ENCODE measurements at regions not wholly inside any gene's neighbourhood (a gene's known extent, or its start where the extent isn't known, plus 50 kb on each side); places are given as distances from the start of the nearest gene placed in this dataset.
A peak's percentile ranks its signal among the peaks of the same experiment; 100 is the strongest.
"Not testable (repeated sequence)": the region's sequence is repeated elsewhere in the genome, so short reads cannot be mapped to it uniquely, and the experiment has no call there.

DNA sequence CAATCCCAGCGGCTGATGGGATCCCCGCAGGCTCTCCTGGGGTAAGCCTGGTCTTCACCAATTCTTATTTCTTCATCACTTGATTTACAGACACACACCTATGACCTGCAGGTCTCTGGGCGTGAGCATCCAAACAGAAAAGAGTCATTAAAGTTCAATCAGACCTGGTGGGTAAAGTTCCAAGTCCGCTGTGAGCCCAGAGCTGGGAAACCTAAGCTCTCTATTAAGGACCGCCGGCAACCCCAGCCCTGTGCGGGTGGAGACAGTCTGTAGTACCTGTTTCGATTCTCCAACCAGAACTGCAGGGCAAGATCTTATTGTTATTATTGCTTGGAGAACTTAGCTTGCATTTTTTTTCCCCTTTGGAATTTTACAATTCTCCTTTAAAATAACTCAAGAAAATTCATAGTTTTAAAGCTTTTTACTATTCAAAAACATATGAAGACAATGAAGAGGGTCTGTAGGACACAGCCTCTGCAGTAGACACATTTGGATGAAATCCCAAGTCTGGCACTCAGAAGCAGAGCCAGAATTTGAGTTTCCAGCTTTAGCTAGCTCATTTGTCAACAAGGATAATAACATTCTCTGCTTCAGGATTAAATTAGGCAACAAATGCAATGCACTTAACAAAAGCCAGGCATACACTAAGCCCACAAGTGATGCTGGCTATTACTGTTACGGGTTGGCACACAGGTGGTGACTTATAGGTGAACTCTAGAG lies 376.4 kb downstream of the INSIG2 start:
- DNase-seq (ENCODE audit: low spot score): no peak

- no peak for DNase-seq (ENCODE audit: low spot score)
Measured at GRCh38 chr2:118464046-118464445, 375.8 kb downstream of the INSIG2 start.

GRCh38 chr2:118460425-118460824 lies 372.2 kb downstream of the INSIG2 start:
- no peak for DNase-seq (ENCODE audit: low spot score)

DNA sequence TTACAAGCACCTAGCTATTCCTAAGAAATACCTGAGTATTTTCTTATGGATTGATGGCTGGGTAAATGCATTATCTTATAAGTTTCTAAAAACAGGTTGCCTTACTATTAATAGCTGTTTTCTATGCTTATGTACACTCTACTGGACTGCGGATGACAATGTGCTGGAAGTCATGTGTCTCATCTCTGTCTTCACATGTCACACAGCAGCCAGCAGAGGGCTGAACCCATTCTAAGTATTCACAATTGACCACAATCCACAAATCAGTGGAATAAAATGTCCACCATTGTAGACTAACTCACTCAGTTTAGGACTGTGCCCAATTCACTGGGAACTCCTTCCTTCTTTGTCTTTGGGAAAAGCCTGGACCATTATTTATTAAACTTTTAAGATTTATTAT lies 371.2 kb downstream of the INSIG2 start:
- DNase-seq (ENCODE audit: low spot score): no peak

DNA sequence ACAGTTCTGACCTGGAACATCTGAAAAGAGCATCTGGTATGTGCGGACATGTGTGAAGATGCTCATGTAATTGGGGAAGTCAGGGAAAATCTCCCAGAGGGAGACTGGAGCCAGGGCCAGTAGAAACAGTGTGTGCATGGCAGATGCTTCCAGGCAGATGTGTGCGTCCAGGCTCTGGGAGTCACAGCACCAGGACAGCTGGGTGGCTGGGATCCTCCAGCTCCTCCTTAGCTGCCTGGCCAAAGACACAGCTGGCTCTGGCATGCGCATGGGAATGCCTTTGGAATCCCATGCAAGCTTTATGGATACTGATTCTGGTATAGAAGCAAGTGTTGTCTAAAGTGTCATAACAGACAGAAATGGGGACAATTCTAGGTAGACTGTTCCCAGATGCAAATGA lies 369.7 kb downstream of the INSIG2 start:
- no peak for DNase-seq (ENCODE audit: low spot score)

DNA sequence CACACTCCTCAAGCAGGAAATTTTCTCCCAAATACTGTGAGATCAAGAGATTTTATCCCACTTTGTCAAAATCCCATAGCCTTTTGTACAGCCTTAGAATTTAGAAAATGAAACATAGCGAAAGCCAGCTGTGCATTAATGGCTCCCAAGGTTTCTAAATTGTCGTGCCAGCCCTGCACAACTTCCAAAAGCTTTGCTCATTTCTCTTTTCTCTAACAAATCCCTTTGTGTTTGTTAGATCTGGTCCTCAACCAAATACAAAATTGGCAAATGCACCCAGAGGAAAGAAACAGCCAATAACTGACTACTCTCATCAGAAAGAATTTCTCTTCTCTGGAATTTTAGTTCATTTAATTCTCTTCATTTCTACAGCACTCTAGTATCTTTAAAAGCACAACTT lies 361.1 kb downstream of the INSIG2 start:
- DNase-seq (ENCODE audit: low spot score): no peak

GRCh38 chr2:118443596-118443995 lies 355.3 kb downstream of the INSIG2 start:
- no peak for DNase-seq (ENCODE audit: low spot score)

DNA sequence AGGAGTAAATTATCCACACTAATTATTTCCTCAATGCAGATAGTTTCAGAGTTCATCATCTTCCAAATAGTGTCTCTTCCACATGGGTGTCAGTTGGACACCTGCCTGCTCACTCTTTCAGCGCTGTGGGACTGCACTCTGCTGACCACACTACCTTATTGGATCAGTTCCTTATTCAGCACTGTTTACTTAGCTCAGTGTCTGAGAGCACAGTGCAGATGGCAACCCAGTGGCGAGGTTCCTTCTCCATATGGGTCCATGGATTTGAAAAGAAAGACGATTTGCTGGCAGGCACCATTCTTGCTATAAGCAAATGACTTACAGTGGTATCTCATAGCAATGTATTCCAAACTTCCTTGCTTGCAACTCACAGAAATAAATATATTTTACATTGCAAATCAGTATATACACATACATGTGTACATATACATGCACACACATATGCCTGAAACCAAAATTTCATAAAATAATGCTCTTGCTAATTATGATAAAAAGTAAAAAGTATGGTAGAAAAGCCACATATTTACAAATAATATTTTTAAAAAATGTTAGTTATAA lies 354.8 kb downstream of the INSIG2 start:
- DNase-seq (ENCODE audit: low spot score): no peak

DNA sequence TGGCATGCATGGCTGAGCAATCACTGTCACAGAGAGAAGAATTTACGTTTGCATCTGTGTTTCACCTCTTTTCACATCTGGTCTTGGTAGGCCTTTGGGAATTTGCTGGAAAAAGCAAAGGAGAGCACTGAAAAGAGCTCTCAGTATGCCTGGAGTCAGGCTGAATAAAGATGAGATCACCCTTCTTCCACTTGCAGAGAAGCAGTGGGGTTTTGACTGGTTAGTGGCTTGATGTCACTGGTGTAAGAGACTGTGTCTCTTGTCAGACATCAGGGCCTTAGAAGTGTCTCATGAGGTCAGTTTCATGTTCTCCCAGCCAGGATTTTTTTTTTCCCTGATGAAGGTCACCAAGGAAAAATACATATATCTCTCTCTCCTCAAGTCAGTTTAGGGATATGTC lies 353.8 kb downstream of the INSIG2 start:
- DNase-seq (ENCODE audit: low spot score): no peak

DNA sequence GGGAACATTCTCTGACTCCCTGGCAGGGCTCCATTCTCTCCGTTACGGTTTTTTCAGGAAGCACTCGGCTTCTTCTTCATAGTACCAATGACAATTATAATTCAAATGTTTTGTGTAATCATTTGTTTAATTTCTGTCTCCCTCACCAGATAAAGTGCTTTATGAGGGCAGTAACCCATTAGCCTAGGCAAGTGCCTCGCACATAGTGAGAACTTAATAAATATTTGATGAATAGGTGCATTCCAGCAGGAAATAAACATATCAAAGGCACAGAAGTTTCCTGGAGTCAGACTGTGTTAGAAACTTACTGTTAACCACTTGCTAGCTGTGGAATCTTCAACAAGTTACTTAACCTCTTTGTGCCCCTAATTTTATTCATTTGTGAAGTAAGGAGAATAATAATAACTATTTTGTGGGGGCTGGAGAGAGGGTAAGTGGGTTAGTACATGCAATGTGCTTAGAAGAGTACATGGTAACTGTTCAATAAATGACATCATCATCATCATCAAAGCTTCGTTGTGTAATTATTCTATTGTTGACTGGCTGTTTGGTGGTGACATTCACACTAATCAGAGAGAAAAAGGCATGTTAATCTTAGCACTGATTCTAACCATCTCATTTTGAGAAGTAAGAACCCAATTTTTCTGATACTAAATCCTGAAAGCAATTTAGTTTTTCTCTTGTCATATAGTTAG lies 352.3 kb downstream of the INSIG2 start:
- DNase-seq (ENCODE audit: low spot score): no peak

DNA sequence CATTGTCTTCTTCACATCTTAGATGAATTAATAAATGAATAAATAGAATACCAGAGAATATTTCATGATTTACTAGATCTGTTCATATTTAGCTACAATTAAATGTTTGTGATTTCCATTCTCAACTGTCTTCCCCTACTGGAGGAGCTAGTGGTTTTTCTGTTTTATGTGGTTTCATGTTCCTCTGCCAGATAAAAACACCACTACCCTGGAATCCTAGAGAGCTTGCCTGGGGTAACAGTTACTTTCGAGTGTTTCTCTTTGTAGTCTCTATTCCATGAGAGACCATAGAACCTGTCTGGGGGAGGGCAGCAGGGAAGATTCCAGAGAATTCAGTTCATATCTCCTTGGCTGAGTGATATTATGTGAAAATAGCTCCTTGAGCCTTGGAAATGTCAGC lies 349.2 kb downstream of the INSIG2 start:
- DNase-seq (ENCODE audit: low spot score): no peak

DNA sequence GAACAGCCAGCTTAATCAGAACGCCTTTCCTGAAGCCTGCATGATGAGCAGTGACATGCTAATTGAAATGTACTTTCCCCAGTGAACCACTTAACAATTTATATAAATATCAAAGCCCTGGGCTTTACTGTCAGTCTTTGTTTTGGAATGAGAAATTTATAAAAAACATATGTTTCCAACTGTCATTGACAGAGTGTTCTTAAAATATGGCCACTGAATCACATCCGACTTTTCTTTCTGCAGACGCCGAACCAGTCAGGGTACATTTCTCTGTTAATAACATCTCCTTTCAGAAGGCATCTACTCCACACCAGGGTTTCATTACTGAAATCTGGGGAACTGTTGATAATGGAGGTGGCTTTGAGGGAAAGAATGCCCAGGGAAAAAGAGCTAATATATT lies 343.7 kb downstream of the INSIG2 start:
- DNase-seq (ENCODE audit: low spot score): no peak

DNA sequence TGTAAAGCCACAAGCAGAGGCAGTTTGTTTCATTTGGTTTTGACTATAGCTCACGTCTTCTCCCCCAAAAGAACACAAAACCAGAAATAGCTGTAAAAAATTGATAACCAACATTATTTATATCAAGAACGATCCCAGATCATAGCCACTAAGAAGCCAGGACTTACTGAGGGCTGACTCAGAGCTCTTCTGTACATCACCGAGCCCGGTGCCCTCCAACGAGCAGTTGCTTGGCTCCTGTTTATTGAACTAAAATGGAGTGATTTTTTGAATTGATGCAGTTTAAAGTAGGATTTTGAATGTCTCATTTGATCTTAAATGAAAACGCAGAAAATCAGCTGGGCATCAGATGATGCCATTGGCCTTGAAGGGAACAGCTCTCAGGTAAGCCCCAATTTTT lies 343.3 kb downstream of the INSIG2 start:
- no peak for DNase-seq (ENCODE audit: low spot score)

DNA sequence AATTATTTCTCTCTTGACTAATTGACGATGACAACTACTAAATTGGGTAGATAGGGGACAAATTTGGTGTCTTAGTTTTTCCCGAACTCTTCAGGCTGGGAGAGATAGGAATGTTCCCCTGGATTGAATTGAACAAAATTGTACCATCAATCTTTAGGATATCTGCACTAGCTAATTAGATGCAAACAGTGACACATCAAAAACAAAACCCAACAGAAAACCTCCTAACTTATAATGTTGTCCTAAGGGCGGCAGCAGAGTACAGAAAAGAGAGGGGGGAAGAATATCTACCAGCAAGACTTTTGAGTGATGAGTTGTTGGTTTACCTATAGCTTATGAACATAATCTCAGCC lies 342.9 kb downstream of the INSIG2 start:
- peak; percentile 35 for DNase-seq (ENCODE audit: low spot score)

DNA sequence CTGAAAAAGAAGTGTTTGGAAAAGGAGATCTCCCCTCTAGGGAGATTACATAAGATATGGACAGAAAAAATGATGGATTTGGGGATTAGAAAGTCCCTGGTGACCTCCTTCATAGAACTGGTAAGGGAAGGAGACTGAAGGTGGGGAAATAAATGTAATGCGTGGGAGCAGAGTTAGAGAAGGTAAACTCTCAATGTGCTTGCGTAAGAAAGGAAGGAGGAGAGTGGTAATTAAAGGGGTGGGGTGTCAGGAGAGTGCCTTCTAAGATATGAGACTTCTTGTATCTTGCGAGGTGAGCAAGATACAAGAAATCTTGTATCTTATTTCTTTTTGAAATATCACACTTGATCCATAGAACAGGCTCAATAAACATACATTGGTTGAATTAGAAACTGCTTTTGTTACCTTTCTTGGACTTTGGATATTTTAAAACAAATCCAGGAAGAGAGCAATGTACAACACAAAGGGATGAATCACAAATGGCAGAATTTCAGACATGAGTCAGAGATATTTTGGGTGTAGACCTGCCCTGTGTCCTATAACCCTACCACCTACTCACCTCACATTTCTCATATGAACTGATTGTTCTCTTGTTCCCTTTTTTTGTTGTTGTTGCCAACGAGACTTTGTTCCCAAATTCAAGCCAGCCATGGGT lies 342.4 kb downstream of the INSIG2 start:
- DNase-seq (ENCODE audit: low spot score): no peak

DNA sequence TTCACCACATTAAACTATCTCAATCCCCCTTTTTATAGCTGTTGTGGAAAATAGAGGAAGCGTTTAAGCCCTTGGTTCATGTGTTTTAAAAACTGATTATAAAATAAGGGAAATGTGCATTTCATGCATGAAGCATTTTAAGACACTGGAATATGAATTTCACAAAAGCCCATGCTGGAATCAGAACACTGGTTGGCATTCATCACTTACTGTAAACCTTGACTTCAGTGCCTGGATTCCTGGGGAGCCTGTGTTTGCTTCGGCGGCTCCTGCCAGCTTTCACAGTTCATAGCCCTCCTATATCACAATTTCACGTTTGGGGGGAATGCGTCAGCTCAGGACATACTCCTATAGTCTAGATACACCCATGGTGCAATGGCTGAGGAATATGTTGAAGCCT lies 336.9 kb downstream of the INSIG2 start:
- no peak for DNase-seq (ENCODE audit: low spot score)

- no peak for DNase-seq (ENCODE audit: low spot score)
Measured at GRCh38 chr2:118423776-118424175, 335.5 kb downstream of the INSIG2 start.

DNA sequence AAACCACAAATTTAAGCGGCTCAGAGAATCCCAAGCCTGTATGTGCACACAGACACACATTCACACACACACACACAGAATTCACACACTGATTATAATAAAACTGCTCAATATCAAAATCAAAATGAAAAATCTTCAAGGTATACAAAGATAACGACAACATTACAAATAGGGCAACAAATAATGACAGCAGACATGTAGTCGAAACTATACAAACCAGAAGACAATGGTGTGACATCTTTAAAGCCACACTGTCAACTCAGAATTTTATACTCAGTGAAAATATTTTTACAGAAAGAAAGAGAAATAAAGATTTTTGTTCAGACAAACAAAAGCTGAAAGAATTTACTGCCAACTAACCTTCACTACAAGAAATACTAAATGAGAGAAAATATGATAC lies 333.4 kb downstream of the INSIG2 start:
- DNase-seq (ENCODE audit: low spot score): no peak

- no peak for DNase-seq (ENCODE audit: low spot score)
Measured at GRCh38 chr2:118417406-118418120, 329.3 kb downstream of the INSIG2 start.

GRCh38 chr2:118415186-118415585 lies 326.9 kb downstream of the INSIG2 start:
- DNase-seq (ENCODE audit: low spot score): not testable (repeated sequence)

DNA sequence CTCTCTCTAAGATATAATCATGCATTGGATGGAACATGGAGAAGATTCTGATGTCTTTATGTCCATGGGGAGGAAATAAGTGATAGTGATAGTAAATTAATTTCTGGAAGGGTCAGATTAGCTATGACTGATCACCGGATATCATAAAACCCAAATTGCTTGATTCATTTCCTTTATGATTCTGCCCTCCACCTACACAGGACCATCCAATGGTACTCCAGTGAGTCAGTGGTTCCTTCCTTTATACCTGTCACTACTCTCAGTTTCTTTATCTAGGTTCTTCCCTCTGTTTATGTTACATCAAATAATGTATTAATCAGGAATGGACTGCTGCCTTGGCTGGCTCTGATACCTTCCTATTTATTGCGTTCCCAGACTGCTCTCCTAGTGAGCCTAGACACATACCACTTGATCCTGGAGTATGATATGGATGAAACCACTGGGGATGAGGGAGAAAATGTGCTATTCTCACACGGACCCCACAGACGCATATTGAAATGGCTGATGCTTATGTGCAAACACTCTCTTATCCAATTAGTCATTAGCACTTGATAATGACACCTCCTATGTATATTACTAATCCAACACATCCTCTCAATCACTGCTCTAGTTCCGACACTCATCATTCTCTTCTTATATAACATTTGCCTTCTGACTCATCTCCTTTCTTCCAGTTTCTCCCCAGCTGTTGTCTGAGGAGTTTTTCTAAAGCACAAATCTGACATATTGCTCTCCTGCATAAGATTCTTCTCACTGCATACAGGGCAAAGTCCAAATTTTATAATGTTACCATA lies 315.6 kb downstream of the INSIG2 start:
- DNase-seq (ENCODE audit: low spot score): no peak

DNA sequence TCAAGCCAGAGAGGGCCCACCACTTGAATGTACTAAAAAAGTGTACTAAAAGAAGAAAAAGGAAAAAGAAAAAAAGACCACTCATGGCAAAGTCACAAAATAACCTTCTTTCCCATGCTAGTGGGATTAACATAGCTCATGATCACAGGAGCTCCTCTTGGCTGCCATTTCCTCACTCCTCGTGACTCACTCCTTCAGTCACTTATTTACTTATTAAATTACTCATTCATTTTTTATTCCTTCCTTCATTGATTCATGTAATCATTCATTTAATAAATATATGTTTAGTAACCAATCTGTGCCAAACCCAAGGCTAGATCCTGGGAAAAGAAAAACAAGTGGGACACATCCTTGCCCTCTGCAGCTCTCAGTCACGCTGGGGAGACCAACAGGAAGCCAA lies 300.5 kb downstream of the INSIG2 start:
- DNase-seq (ENCODE audit: low spot score): no peak

Data from COLO829 (cell line).